ENCODE measurements at regions not wholly inside any gene's neighbourhood (a gene's known extent, or its start where the extent isn't known, plus 50 kb on each side); places are given as distances from the start of the nearest gene placed in this dataset.
"Not testable (repeated sequence)": the region's sequence is repeated elsewhere in the genome, so short reads cannot be mapped to it uniquely, and the experiment has no call there.

DNA sequence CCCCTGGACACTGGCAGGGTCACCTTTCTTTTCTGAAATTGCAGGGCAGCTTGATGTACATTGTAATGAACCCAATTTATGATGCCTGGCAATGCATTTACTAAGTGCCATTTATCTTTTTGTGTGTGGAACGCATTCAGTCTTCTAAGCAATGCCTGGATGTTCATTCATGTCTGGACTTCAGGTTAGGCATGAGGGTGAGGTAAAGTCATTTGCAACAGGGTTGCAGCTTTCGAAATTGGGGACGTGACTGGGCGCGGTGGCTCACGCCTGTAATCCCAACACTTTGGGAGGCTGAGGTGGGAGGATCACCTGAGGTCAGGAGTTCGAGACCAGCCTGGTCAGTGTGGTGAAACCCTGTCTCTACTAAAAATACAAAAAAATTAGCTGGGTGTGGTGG, 134.6 kb downstream of the SOX4 start:
- peaks cover 43% of the 10 kb centered on the region for H3K4me1 Mint-ChIP-seq (ENCODE audit: low read depth, unreplicated experiment)
- CTCF ChIA-PET: interaction anchor here (2.2 kb wide), 1 partner anchor 14 kb away, joined by 6 read pairs; no protein-coding TSS in a partner anchor
- H3K4me3 Mint-ChIP-seq (ENCODE audit: low read depth, unreplicated experiment): no peak overlapping the region
- no peak overlapping the region for H3K27ac Mint-ChIP-seq (ENCODE audit: unreplicated experiment)
- BruUV-seq (replicated peaks): no TSS peak
- H3K27me3 Mint-ChIP-seq (ENCODE audit: unreplicated experiment): no peaks in the 10 kb centered on the region
- intact Hi-C loops (cut with micrococcal nuclease; ENCODE audit: unreplicated experiment): no loop called here
- peaks cover 5% of the 10 kb centered on the region for H3K36me3 Mint-ChIP-seq (ENCODE audit: insufficient read depth, unreplicated experiment)
- no peaks in the 10 kb centered on the region for H3K9me3 Mint-ChIP-seq (ENCODE audit: low read depth, unreplicated experiment)
- TF ChIP-seq, protein P1, sequence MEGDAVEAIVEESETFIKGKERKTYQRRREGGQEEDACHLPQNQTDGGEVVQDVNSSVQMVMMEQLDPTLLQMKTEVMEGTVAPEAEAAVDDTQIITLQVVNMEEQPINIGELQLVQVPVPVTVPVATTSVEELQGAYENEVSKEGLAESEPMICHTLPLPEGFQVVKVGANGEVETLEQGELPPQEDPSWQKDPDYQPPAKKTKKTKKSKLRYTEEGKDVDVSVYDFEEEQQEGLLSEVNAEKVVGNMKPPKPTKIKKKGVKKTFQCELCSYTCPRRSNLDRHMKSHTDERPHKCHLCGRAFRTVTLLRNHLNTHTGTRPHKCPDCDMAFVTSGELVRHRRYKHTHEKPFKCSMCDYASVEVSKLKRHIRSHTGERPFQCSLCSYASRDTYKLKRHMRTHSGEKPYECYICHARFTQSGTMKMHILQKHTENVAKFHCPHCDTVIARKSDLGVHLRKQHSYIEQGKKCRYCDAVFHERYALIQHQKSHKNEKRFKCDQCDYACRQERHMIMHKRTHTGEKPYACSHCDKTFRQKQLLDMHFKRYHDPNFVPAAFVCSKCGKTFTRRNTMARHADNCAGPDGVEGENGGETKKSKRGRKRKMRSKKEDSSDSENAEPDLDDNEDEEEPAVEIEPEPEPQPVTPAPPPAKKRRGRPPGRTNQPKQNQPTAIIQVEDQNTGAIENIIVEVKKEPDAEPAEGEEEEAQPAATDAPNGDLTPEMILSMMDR (IDR thresholded peaks at IDR 0.05; ENCODE audit: unreplicated experiment): no peak
- DNase-seq: no peak

- intact Hi-C loops (cut with micrococcal nuclease; ENCODE audit: unreplicated experiment): no loop called here
- H3K4me3 Mint-ChIP-seq (ENCODE audit: low read depth, unreplicated experiment): no peak overlapping the region
- DNase-seq: no peak
Measured at GRCh38 chr6:21729431-21729830, 135.9 kb downstream of the SOX4 start.

GRCh38 chr6:21730533-21730932, 137.0 kb downstream of the SOX4 start:
- no TSS peak for BruUV-seq (replicated peaks)
- TF ChIP-seq, protein P1 (IDR thresholded peaks at IDR 0.05; ENCODE audit: unreplicated experiment): no peak
- no peak overlapping the region for H3K4me3 Mint-ChIP-seq (ENCODE audit: low read depth, unreplicated experiment)
- peak overlapping the region; percentile 22 for H3K27ac Mint-ChIP-seq (ENCODE audit: unreplicated experiment)
- no peak for DNase-seq
- CTCF ChIA-PET: interaction anchor here (0.6 to 1.1 kb wide), 3 partner anchors 34 to 137 kb away, joined by 5 to 6 read pairs (median 5); partner anchors contain the start of gene SOX4
- intact Hi-C loops (cut with micrococcal nuclease; ENCODE audit: unreplicated experiment): loop anchor here (2.0 to 10.0 kb wide), 8 partner anchors 50 to 1154 kb away; no protein-coding TSS in a partner anchor
- no peaks in the 10 kb centered on the region for H3K27me3 Mint-ChIP-seq (ENCODE audit: unreplicated experiment)
- H3K9me3 Mint-ChIP-seq (ENCODE audit: low read depth, unreplicated experiment): no peaks in the 10 kb centered on the region
- H3K4me1 Mint-ChIP-seq (ENCODE audit: low read depth, unreplicated experiment): peaks cover 58% of the 10 kb centered on the region
- H3K36me3 Mint-ChIP-seq (ENCODE audit: insufficient read depth, unreplicated experiment): peaks cover 5% of the 10 kb centered on the region

More at GRCh38 chr6:21729431-21729830, 135.9 kb downstream of the SOX4 start:
- H3K27me3 Mint-ChIP-seq (ENCODE audit: unreplicated experiment): no peaks in the 10 kb centered on the region
- TF ChIP-seq, protein P1 (IDR thresholded peaks at IDR 0.05; ENCODE audit: unreplicated experiment): no peak
- H3K27ac Mint-ChIP-seq (ENCODE audit: unreplicated experiment): no peak overlapping the region
- peaks cover 56% of the 10 kb centered on the region for H3K4me1 Mint-ChIP-seq (ENCODE audit: low read depth, unreplicated experiment)
- H3K36me3 Mint-ChIP-seq (ENCODE audit: insufficient read depth, unreplicated experiment): peaks cover 5% of the 10 kb centered on the region
- CTCF ChIA-PET: no interaction called here
- no peaks in the 10 kb centered on the region for H3K9me3 Mint-ChIP-seq (ENCODE audit: low read depth, unreplicated experiment)
- BruUV-seq (replicated peaks): no TSS peak

DNA sequence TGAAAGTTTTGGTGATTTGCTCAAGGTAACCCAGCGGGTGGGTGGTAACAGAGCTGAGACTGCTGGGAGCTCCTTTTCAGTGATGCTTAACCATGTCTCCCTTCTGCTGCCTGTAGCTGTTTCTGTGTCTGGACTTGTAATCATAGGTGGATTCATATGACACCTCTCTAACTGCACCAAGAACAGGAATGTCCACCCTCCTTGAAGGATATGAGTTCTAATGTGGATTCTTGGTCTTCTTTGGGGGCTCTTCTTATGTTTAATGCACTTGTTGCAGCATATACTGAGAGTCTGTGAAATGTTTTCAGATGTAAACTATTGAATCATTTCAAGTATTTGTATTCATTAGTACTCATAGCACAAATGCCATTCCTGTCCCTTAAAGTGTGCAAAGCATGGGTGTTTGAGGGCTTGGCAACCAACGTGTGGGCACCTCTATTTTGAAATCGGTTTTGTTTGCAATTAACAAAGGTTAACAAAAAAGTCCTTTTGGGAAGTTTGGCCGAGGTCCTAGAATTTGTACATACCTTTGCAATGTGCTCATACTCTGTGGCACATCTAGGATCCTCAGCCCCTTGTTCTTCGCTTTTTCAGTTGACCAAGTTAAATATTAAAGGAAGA, 138.0 kb downstream of the SOX4 start:
- DNase-seq: peak; percentile 74
- intact Hi-C loops (cut with micrococcal nuclease; ENCODE audit: unreplicated experiment): loop anchor here (1.0 to 10.0 kb wide), 9 partner anchors 51 to 1153 kb away; no protein-coding TSS in a partner anchor
- Mint-ChIP-seq H3K36me3 (ENCODE audit: insufficient read depth, unreplicated experiment) (peaks cover 5% of the 10 kb centered on the region), H3K4me1 (ENCODE audit: low read depth, unreplicated experiment) (peaks cover 62% of the 10 kb centered on the region), H3K27ac (ENCODE audit: unreplicated experiment) (peak overlapping the region; percentile 22), H3K4me3 (ENCODE audit: low read depth, unreplicated experiment) (no peak overlapping the region), H3K27me3 (ENCODE audit: unreplicated experiment) (no peaks in the 10 kb centered on the region), H3K9me3 (ENCODE audit: low read depth, unreplicated experiment) (no peaks in the 10 kb centered on the region)
- CTCF ChIA-PET: interaction anchor here (0.6 to 1.5 kb wide), 9 partner anchors 11 to 1032 kb away, joined by 3 to 6 read pairs (median 4); partner anchors contain the start of gene SOX4
- TF ChIP-seq, protein P1 (IDR thresholded peaks at IDR 0.05; ENCODE audit: unreplicated experiment): no peak
- BruUV-seq (replicated peaks): no TSS peak

DNA sequence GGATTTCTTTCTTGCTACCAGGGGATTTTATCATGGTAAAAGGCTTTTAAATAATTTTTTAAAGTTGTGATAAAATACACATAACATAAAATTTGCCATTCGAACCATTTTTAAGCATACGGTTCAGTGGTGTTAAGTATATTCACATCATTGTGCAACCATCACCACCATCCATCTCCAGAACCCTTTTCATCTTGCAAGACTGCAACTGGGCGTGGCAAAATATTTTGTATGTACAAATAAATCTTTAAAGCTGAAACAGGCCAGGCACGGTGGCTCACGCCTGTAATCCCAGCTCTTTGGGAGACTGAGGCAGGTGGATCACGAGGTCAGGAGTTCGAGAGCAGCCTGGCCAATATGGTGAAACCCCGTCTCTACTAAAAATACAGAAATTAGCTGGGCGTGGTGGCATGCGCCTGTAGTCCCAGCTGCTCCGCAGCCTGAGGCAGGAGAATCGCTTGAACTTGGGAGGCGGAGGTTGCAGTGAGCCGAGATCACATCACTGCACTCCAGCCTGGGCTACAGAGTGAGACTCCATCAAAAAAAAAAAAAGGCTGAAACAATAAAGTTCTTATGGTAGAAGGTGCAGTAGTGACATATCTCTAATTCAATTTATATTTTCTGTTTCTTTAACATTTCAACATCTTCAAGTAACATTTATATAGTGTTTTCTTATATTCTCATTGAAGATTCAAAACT, 138.6 kb downstream of the SOX4 start:
- CTCF ChIA-PET: interaction anchor here (0.7 to 1.5 kb wide), 9 partner anchors 10 to 1032 kb away, joined by 3 to 6 read pairs (median 3); no protein-coding TSS in a partner anchor
- H3K4me1 Mint-ChIP-seq (ENCODE audit: low read depth, unreplicated experiment): peaks cover 56% of the 10 kb centered on the region
- not testable (repeated sequence) for H3K27me3 Mint-ChIP-seq (ENCODE audit: unreplicated experiment); BruUV-seq (replicated peaks); H3K9me3 Mint-ChIP-seq (ENCODE audit: low read depth, unreplicated experiment); H3K36me3 Mint-ChIP-seq (ENCODE audit: insufficient read depth, unreplicated experiment)
- H3K27ac Mint-ChIP-seq (ENCODE audit: unreplicated experiment): peak overlapping the region; percentile 22
- peak; percentile 53 for DNase-seq
- intact Hi-C loops (cut with micrococcal nuclease; ENCODE audit: unreplicated experiment): loop anchor here (5.0 to 10.0 kb wide), 5 partner anchors 155 to 1153 kb away; no protein-coding TSS in a partner anchor
- peak overlapping the region; percentile 21 for H3K4me3 Mint-ChIP-seq (ENCODE audit: low read depth, unreplicated experiment)

All from Calu3 (cell line).